Dedifferentiated amniotic fluid mesenchymal stem cell (primary cell): ENCODE measurements at regions not wholly inside any gene's neighbourhood (a gene's known extent, or its start where the extent isn't known, plus 50 kb on each side); places are given as distances from the start of the nearest gene placed in this dataset.
"Not testable (repeated sequence)": the region's sequence is repeated elsewhere in the genome, so short reads cannot be mapped to it uniquely, and the experiment has no call there.

Experiments
- DNase-seq: peaks from one replicate; pipeline ENCODE4 v3.0.0-alpha.2; 2016; ENCODE audit errors: extremely low spot score

- DNase-seq = no peak
Measured at GRCh38 chr6:139446768-139447655, 72.6 kb upstream of the CITED2 start.

DNA sequence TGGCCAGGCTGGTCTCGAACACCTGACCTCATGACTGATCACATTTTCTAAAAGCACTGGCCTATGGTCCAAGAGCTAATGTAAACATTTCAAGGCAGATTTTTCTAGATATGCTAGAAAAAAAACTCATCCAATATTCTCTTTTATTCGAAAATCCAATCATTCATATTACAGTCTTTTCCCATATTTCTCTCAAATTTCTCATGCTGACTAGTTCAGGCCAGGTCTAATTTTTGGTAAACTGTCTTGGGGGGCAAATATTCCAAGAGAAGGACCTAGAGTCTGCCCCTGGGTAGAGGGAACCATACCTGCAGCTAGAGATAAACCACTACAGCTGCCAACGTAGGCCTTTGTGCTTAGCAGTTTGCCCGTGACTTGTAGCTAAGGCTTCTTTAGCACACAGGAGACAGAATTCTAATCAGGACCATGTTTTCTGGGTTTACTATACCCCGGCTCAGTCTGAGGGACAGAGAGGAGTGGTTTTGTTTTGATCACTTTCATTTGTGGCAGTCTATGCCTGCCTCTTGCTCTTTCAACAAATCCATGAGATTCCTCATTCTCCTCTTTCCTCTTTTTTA, 71.8 kb upstream of the CITED2 start:
- DNase-seq = no peak

DNA sequence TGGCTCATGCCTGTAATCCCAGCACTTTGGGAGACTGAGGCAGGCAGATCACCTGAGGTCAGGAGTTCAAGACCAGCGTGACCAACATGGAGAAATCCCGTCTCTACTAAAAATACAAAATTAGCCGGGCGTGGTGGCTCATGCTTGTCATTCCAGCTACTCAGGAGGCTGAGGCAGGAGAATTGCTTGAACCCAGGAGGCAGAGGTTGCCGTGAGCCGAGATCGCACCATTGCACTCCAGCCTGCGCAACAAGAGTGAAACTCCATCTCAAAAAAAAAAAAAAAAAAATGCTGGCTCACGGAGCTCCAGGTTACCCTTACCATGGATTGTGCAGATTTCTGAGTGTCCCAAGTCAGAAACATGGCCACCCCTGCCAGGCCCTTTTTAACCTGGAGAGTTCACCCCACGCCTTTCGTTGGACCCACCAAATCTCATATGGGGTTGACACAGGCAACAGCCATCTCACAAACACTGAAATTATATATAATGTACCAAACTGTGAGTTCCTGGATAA, 69.9 kb upstream of the CITED2 start:
- not testable (repeated sequence) for DNase-seq

DNA sequence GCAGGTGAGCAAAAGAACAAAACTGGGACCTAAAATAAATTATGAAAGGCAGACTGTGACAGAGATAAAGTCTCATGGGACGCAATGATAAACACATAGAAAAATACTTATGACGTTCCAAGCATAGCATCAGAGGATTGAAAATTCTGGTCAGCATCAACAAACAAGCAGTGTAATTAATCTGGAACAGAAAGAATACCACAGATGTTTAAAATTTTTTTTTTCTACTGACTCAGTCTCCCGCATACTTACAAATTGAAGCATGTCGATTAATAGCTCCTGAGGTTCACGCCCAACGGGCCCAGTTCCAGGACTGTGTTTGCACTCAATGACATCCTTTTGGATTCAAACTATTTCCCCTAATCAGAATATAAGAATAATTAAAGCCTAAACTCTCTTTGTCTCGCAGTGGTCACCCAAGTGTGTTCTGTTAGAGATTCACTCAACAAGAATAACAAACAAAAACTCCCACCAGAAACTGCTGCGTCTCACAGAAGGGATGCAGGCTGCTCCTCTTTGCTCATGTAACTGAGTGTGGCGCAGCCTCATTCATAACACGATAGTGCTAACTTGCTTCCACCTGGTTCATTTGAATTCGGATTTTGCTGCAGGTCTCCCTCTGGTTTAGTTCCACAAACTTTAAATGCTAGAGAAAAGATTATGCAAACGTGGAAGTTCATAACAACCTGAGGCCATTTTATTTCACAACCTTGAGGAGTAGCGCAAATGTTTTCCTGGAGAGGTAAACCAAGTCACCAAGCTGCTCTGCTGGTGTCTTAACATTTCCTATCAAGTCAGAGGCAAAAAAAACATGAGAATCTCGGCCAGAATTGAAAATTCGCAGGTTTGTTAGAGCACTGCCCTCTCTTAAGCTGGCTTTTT, 69.0 kb upstream of the CITED2 start:
- DNase-seq = no peak

- DNase-seq = no peak
Measured at GRCh38 chr6:139442188-139442671, 67.8 kb upstream of the CITED2 start.

DNA sequence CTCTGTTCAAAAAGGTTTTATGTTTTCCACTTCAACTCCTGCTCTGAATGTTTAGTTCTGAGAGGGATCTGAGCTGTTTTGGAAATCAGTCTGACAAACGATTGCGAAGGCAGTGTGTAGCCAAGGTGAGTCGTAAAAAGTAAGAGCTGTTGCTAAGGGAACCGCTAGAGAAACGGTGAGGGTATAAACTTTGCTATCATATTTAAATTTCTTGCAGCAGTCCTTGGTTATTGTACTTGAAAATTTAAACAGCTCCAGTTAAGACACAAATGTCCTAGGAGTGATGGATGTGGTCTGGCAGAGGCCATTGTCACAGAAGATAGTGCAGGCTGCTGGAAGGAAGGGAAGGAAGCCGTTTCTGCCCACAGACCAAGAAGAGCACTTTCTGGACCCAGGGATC, 64.9 kb upstream of the CITED2 start:
- DNase-seq = no peak

GRCh38 chr6:139438775-139439174, 64.3 kb upstream of the CITED2 start:
- DNase-seq = no peak

- DNase-seq = no peak
Measured at GRCh38 chr6:139436957-139437348, 62.5 kb upstream of the CITED2 start.

GRCh38 chr6:139436200-139436956, 61.9 kb upstream of the CITED2 start:
- DNase-seq = no peak

DNA sequence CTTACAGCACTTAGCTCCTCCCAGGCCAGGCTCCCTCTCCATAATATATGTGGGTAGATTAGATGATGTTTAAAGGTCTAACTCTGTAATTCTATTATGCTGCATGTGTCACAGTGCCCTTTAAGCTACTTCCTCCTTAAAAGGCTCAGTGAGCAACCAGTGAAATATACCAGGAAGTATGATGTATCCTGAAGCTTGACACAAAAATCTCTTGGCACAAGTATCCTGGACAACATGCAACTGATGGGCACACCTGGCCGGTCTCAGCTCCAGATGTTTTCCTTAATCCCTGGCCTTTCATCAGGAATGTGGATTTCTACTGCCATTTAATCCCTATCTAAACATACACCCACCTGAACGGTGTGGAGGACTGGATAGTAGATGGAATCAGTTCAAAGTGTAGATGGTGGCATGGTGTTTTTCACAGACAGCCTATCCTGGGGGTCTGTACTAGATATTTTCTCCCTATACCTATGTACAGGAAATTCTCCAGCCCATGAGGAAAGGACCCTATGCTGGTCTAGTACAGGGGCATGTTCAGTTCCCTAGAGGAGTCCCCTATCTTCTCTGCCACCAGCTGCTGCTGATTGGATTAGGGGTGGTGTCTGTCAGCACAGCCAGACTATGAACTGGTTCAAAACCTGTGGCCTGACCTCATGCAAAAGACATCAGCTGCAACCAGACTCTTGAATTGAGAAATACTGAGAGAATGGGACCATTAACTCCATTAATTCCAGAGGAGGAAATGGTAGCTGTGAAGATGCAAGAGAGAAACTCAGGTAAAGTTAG, 59.4 kb upstream of the CITED2 start:
- DNase-seq = peak; percentile 24

DNA sequence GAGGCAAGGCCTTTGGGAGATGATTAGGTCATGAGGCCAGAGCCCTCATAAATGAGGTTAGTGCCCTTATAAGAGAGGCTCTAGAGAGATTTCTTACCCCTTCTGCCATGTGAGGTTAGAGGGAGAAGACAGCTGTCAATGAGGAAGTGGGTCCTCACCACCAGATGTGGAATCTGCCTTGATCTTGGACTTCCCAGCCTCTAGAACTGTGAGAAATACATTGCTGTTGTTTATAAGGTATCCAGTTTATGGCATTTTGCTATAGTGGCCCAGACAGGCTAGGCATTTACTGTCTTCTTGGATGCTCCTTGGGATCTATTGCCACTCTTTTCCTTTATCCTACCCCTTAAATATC, 57.1 kb upstream of the CITED2 start:
- DNase-seq = no peak

- no peak for DNase-seq
Measured at GRCh38 chr6:139430899-139431601, 56.6 kb upstream of the CITED2 start.

DNA sequence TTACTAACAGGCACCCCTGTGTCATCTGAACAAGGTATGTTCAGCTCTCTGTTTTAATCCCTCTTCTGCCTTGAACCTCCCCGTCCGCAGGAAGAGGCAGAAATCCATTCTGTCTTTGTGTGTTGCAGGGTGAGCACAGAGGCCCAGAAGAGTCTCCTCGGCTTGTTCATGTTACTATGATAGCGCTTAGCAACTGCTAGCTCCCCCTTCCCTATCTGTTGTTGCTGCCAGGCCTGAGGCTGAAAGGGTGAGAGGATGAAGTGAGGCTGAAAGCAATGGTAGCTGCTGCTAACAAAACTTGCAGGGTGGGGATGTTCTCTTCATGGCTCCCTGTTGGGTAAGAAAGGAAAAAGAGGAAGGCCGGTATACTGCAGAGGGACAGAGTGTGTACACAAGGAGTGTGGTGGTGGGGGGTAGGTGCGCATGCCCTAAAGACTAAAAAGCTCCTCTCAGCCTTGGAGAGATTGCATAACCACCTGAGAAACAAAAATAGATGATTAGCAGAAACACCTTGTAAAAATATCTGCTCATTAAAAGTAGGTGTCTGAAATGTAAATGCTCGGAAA, 55.2 kb upstream of the CITED2 start:
- no peak for DNase-seq

GRCh38 chr6:139427199-139427598, 52.8 kb upstream of the CITED2 start:
- no peak for DNase-seq

DNA sequence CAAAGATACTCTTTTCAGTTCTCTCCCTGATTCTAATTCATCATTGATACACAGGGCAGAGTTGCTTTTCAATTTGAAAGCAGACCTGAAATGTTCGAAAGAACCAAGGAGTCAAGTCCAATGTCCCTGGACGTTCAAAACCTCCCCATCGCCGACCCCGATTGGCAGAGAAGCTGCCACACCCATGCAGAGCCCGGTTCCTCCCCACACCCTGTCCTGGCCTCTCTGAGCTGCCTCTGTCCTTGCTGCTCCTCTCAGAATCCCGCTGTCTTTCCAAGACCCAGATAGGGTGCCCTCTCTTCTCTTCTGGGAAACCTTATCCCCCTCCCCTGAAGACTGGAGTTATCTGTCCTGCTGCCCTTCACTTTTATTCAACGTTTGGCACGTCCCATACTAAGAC, 52.3 kb upstream of the CITED2 start:
- DNase-seq = no peak

- no peak for DNase-seq
Measured at GRCh38 chr6:139425780-139426179, 51.3 kb upstream of the CITED2 start.

DNA sequence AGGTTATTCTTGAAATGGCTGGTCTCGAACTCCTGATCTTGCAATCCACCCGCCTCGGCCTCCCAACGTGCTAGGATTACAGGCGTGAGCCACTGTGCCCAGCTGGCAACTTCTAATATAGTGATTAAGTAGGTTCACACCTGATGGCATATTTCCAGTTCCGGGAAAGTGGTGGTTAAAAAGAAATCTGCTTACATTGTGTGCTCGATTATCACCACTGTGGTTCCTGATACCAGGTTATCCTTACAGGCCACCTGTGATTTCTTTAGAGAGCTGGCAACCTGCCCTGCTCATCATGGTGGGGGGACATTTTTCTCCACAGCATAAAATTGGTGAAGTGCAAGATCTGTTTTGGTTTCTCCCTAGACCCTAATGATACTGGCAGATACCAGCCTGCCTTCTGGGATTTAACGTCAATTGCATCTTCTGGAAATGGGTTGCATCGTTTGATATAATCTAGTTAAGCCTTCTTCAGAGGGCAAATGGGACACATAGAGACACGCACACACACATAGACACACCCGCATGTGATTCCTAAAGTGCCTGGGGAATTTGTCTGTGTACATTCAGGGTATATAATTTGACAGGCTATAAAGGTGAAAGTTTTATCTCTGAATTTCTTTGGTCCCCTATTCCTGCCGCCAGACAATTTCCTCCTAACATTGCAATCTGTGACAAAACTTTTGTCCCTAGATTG, 49.7 kb upstream of the CITED2 start:
- DNase-seq = no peak
